SK-MEL-5 (cell line): ENCODE measurements at regions not wholly inside any gene's neighbourhood (a gene's known extent, or its start where the extent isn't known, plus 50 kb on each side); places are given as distances from the start of the nearest gene placed in this dataset.

Source experiments
- DNase-seq: peaks from one replicate; pipeline ENCODE4 v3.0.0-alpha.2; 2016; ENCODE audit warnings: low read depth, low spot score
- in situ Hi-C: cut with HindIII; loops from 2 replicates; pipeline ENCODE4 v1.10.0; 2016; ENCODE audit warnings: low sequenced_read_pairs, high pct_unique_total_duplicates, low pct_unique_long_range_greater_than_20kb

DNA sequence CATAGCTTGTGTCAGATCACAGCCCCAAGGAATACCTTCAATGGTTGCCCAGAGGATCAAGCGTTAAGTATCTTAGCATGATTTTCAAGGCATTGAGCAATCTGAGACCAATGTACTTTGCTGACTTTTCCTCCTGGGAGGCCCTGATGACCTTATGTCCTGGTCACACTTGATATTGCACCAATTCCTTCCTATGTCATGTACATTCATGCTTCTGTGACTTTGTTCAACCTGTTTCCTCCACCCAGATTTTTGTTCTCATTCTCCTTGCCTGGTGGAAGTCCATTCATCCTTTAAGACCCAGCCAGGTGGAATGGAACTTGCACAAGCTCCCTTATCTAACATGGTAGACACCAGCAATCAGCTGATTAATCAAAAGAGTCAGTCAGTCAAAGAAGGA, 160.8 kb downstream of the PFKFB3 start:
- no peak for DNase-seq
- in situ Hi-C loops = no loop called here

DNA sequence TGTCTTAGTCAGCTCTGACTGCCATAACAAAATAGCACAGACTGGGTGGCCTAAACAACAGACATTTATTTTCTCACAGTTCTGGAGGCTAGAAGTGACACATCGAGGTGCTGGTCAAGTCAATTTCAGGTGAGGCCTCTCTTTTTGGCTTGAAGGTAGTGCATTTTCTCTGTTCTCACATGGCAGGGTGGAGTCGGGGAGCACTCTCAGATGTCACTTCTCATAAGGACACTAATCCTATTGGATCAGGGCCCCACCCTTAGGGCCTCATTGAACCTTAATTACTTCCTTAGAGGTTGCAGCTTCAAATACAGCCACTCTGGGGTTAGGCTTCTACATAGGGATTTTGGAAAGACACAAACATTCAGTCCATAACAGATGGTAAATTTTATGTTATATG, 161.6 kb downstream of the PFKFB3 start:
- no peak for DNase-seq
- in situ Hi-C loops = no loop called here

DNA sequence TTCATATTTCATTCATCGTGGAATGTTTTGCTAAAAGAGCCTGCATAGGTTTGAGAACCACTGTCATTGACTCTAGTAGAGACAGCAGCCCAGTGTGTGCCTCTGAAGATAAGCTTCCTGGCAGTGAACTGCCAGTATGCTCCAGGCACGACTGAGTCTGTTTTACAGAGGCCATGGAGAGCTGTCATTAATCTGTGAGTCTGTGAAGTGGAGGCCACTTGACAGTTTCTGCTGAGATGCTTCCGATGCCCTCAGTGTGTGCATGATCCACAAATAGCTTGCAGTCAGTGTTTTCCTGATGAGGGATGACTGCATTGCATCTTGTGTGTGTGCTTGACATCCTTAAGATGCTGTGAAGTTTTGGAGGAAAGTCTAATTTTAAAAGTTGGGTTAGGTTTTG, 162.2 kb downstream of the PFKFB3 start:
- in situ Hi-C loops = no loop called here
- DNase-seq = no peak

DNA sequence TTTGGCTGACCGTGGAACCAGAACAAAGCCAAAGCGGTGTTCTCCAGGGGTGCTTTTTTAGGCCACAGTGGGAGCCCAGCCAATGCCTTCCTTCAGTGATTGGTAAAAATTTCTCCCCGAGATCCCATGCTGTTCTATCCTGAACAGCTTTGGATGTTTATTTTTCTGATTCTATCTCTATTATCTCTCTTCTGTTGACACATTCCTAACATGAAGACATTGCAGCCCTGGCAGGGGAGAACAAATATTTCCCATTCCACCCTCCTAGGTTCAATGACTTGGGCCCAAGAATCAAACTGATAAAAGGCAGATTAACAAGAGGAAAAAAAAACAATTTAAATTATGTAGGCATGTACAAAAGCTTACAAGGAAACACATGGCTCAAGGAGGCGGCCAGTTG, 162.7 kb downstream of the PFKFB3 start:
- DNase-seq = no peak
- in situ Hi-C loops = no loop called here
